ENCODE measurements at regions not wholly inside any gene's neighbourhood (a gene's known extent, or its start where the extent isn't known, plus 50 kb on each side); places are given as distances from the start of the nearest gene placed in this dataset.

DNA sequence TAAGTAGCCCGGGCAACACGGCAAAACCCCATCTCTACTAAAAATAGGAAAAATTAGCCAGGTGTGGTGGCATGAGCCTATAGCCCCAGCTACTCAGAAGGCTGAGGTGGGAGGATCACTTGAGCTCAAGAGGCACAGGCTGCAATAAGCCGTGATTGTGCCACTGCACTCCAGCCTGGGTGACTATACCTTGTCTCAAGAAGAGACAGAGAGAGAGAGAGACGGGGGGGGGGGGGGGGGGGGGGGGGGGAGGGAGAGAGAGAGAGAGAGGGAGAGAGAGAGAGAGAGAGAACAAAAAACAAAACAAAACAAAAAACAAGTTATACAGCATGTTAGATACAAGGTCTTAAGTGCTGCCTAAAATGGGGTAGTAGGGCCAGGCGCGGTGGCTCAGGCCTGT, 77.8 kb upstream of the ZNF281 start:
- no TSS peak for BruUV-seq (replicated peaks)
- TF ChIP-seq FOSL1 (IDR thresholded peaks at IDR 0.05; ENCODE audit: low read depth) (no peak), CEBPB (IDR thresholded peaks at IDR 0.05; ENCODE audit: low read depth) (no peak), EGR1 (IDR thresholded peaks at IDR 0.05; ENCODE audit: low read depth) (no peak), JUND (IDR thresholded peaks at IDR 0.05) (no peak), ZNF274 (IDR thresholded peaks at IDR 0.05; ENCODE audit: low read depth, low read length) (no peak), EZH2phosphoT487 (IDR thresholded peaks at IDR 0.05; ENCODE audit: borderline replicate concordance) (no peak), TCF7L2 (IDR thresholded peaks at IDR 0.05; ENCODE audit: borderline replicate concordance, extremely low read depth, insufficient read depth, insufficient read length) (no peak), SIN3A (IDR thresholded peaks at IDR 0.05; ENCODE audit: low read depth) (no peak), ZFX (IDR thresholded peaks at IDR 0.05) (no peak), YY1 (IDR thresholded peaks at IDR 0.05; ENCODE audit: extremely low read depth, insufficient replicate concordance, low read depth, low read length) (no peak), POLR2A (IDR thresholded peaks at IDR 0.05; ENCODE audit: borderline replicate concordance, extremely low read depth, insufficient read depth, insufficient read length) (no peak)
- TF ChIP-seq, protein P1, sequence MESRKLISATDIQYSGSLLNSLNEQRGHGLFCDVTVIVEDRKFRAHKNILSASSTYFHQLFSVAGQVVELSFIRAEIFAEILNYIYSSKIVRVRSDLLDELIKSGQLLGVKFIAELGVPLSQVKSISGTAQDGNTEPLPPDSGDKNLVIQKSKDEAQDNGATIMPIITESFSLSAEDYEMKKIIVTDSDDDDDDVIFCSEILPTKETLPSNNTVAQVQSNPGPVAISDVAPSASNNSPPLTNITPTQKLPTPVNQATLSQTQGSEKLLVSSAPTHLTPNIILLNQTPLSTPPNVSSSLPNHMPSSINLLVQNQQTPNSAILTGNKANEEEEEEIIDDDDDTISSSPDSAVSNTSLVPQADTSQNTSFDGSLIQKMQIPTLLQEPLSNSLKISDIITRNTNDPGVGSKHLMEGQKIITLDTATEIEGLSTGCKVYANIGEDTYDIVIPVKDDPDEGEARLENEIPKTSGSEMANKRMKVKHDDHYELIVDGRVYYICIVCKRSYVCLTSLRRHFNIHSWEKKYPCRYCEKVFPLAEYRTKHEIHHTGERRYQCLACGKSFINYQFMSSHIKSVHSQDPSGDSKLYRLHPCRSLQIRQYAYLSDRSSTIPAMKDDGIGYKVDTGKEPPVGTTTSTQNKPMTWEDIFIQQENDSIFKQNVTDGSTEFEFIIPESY (IDR thresholded peaks at IDR 0.05; ENCODE audit: extremely low read depth, insufficient replicate concordance, low read length): no peak
- TF ChIP-seq, protein P2, sequence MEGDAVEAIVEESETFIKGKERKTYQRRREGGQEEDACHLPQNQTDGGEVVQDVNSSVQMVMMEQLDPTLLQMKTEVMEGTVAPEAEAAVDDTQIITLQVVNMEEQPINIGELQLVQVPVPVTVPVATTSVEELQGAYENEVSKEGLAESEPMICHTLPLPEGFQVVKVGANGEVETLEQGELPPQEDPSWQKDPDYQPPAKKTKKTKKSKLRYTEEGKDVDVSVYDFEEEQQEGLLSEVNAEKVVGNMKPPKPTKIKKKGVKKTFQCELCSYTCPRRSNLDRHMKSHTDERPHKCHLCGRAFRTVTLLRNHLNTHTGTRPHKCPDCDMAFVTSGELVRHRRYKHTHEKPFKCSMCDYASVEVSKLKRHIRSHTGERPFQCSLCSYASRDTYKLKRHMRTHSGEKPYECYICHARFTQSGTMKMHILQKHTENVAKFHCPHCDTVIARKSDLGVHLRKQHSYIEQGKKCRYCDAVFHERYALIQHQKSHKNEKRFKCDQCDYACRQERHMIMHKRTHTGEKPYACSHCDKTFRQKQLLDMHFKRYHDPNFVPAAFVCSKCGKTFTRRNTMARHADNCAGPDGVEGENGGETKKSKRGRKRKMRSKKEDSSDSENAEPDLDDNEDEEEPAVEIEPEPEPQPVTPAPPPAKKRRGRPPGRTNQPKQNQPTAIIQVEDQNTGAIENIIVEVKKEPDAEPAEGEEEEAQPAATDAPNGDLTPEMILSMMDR (IDR thresholded peaks at IDR 0.05 in 2 of 3, conservative IDR thresholded peaks at IDR 0.05 in 1 of 3; ENCODE audit: borderline replicate concordance in 1 of 3, insufficient read depth in 1 of 3, low read depth in 2 of 3, low read length in 2 of 3): no peak
- Histone ChIP-seq H3K27ac (ENCODE audit: low read depth, low read length) (no peak overlapping the region), H4K20me1 (ENCODE audit: insufficient read depth) (no peaks in the 10 kb centered on the region), H3K4me3 (replicated peaks in 1 of 2; ENCODE audit: low read depth in 1 of 2, low read length in 2 of 2) (no peak overlapping the region), H2AFZ (ENCODE audit: low read depth, low read length, poor library complexity, severe bottlenecking) (no peak overlapping the region), H3K79me2 (ENCODE audit: insufficient read depth, low read length) (no peaks in the 10 kb centered on the region), H3K4me2 (ENCODE audit: low read length) (no peak overlapping the region), H3K36me3 (ENCODE audit: control insufficient read depth in 1 of 2, insufficient read depth in 2 of 2, low read length in 2 of 2) (no peaks in the 10 kb centered on the region), H3K9me3 (ENCODE audit: control insufficient read depth in 1 of 2, insufficient read depth in 1 of 2, low read depth in 1 of 2, low read length in 2 of 2) (no peaks in the 10 kb centered on the region), H3K9me2 (ENCODE audit: insufficient read depth) (no peaks in the 10 kb centered on the region), H3K27me3 (ENCODE audit: insufficient read depth, low read length) (no peaks in the 10 kb centered on the region), H3K9ac (ENCODE audit: low read length) (no peak overlapping the region), H3K4me1 (ENCODE audit: control insufficient read depth in 1 of 2, insufficient read depth in 2 of 2, low read length in 2 of 2) (peaks cover 10 to 26% of the 10 kb centered on the region in 2 experiments; a peak in 3 of 4 replicates)
- intact Hi-C loops (cut with micrococcal nuclease): loop anchor here (1.0 to 10.0 kb wide), 5 partner anchors 77 to 803 kb away; partner anchors contain the start of gene ZNF281
- ATAC-seq (no peak), DNase-seq (ENCODE audit: low read depth, low spot score) (no peak)
- ChIA-PET RAD21 (ENCODE audit: low non-redundant PET in 1 of 2, low total read pairs in 2 of 2, uncharacterized antibody in 2 of 2, unreplicated experiment in 2 of 2) (no interaction called here), POLR2A (no interaction called here), CTCF (interaction anchor here (0.7 to 5.2 kb wide), 2 partner anchors 72 to 209 kb away, joined by 3 to 27 read pairs; no protein-coding TSS in a partner anchor)

All from HCT116 (cell line).